Fibroblast of lung (primary cell): ENCODE measurements at regions not wholly inside any gene's neighbourhood (a gene's known extent, or its start where the extent isn't known, plus 50 kb on each side); places are given as distances from the start of the nearest gene placed in this dataset.
"Not testable (repeated sequence)": the region's sequence is repeated elsewhere in the genome, so short reads cannot be mapped to it uniquely, and the experiment has no call there.

ENCODE experiments used
- EZH2 ChIP-seq: IDR thresholded peaks from 2 replicates; pipeline ENCODE4 v1.5.1; 2012; ENCODE audit warnings: low read length, control low read depth, mild to moderate bottlenecking; ENCODE audit errors: missing control alignments
- TF ChIP-seq, protein P1 (sequence below), 2 donors: IDR thresholded peaks in 1 of 2; conservative IDR thresholded peaks in 1 of 2; 1 replicate in 1 of 2; 2 replicates in 1 of 2; pipeline ENCODE4 v1.5.1; 2011 to 2012; ENCODE audit warnings: low read length in 2 of 2, control low read depth in 1 of 2, inconsistent platforms in 1 of 2, low read depth in 1 of 2, mild to moderate bottlenecking in 1 of 2

DNA sequence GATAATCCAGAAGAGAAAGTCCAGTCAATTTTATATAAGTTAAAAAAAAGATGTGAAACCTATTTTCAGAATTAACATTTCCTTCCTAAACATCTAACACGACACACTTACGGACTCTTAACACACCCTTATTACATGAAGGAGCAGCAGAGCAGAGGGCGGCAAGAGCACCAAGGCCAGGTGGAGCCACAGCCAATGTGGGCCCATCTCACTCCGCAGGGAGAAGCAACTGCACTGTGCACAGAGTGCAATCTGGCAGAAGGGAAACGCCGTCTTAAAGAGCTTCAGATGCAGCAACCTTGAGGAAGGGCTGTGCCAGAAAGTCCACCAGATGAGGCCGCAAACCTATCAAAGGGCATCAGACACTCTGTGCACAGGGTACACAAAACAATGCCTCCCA, 109.2 kb upstream of the SAMD11 start:
- TF ChIP-seq, protein P1, sequence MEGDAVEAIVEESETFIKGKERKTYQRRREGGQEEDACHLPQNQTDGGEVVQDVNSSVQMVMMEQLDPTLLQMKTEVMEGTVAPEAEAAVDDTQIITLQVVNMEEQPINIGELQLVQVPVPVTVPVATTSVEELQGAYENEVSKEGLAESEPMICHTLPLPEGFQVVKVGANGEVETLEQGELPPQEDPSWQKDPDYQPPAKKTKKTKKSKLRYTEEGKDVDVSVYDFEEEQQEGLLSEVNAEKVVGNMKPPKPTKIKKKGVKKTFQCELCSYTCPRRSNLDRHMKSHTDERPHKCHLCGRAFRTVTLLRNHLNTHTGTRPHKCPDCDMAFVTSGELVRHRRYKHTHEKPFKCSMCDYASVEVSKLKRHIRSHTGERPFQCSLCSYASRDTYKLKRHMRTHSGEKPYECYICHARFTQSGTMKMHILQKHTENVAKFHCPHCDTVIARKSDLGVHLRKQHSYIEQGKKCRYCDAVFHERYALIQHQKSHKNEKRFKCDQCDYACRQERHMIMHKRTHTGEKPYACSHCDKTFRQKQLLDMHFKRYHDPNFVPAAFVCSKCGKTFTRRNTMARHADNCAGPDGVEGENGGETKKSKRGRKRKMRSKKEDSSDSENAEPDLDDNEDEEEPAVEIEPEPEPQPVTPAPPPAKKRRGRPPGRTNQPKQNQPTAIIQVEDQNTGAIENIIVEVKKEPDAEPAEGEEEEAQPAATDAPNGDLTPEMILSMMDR (conservative IDR thresholded peaks at IDR 0.05 in 1 of 2, IDR thresholded peaks at IDR 0.05 in 1 of 2; ENCODE audit: low read depth in 1 of 2, low read length in 2 of 2), result not testable (repeated sequence)
- TF ChIP-seq EZH2, result not testable (repeated sequence)
